ENCODE measurements at regions not wholly inside any gene's neighbourhood (a gene's known extent, or its start where the extent isn't known, plus 50 kb on each side); places are given as distances from the start of the nearest gene placed in this dataset. TPM values are rescaled to one million over a fixed set of nuclear protein-coding genes. Genes with fewer than 3 reads are reported as not detected.

GRCh38 chr4:107094332-107094731, 58.2 kb upstream of the DKK2 start:
- TF ChIP-seq CTCF (IDR thresholded peaks at IDR 0.05; ENCODE audit: insufficient read depth, low read depth, low read length): peak; percentile 61
- H3K4me3 ChIP-seq (ENCODE audit: low read depth, low read length): no peak overlapping the region
- DNase-seq (ENCODE audit: low read depth): peak; percentile 34

Small RNA genes lying in the stretch of these regions (small RNA-seq; reads per million reads assigned to genes)
- not detected for gene RNU6-551P
